ENCODE measurements at regions not wholly inside any gene's neighbourhood (a gene's known extent, or its start where the extent isn't known, plus 50 kb on each side); places are given as distances from the start of the nearest gene placed in this dataset.

DNA sequence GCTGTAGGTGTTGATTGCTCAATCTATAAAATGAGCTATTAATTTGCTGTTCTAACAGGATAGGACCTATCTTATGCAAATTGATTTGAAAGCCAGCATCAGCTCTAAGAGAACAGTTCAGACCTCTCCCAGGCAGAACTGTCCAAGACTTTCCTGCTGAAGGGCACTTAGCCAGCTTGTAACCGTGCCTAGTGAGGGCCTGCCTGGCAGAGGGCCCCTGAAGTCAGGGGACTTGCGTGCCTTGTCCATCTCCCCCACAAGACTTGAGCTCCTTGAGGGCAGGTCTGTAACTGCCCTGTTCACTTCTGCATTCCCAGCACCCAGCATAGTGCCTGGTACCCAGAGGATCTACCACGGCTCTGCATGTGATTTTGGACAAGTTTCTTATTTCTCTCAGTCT, 293.4 kb downstream of the CDK5RAP2 start:
- TF ChIP-seq, protein P1, sequence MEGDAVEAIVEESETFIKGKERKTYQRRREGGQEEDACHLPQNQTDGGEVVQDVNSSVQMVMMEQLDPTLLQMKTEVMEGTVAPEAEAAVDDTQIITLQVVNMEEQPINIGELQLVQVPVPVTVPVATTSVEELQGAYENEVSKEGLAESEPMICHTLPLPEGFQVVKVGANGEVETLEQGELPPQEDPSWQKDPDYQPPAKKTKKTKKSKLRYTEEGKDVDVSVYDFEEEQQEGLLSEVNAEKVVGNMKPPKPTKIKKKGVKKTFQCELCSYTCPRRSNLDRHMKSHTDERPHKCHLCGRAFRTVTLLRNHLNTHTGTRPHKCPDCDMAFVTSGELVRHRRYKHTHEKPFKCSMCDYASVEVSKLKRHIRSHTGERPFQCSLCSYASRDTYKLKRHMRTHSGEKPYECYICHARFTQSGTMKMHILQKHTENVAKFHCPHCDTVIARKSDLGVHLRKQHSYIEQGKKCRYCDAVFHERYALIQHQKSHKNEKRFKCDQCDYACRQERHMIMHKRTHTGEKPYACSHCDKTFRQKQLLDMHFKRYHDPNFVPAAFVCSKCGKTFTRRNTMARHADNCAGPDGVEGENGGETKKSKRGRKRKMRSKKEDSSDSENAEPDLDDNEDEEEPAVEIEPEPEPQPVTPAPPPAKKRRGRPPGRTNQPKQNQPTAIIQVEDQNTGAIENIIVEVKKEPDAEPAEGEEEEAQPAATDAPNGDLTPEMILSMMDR (IDR thresholded peaks at IDR 0.05) = no peak
- no peak for TF ChIP-seq POLR2AphosphoS5 (IDR thresholded peaks at IDR 0.05; ENCODE audit: low read depth, low read length)
- TF ChIP-seq, protein P2, sequence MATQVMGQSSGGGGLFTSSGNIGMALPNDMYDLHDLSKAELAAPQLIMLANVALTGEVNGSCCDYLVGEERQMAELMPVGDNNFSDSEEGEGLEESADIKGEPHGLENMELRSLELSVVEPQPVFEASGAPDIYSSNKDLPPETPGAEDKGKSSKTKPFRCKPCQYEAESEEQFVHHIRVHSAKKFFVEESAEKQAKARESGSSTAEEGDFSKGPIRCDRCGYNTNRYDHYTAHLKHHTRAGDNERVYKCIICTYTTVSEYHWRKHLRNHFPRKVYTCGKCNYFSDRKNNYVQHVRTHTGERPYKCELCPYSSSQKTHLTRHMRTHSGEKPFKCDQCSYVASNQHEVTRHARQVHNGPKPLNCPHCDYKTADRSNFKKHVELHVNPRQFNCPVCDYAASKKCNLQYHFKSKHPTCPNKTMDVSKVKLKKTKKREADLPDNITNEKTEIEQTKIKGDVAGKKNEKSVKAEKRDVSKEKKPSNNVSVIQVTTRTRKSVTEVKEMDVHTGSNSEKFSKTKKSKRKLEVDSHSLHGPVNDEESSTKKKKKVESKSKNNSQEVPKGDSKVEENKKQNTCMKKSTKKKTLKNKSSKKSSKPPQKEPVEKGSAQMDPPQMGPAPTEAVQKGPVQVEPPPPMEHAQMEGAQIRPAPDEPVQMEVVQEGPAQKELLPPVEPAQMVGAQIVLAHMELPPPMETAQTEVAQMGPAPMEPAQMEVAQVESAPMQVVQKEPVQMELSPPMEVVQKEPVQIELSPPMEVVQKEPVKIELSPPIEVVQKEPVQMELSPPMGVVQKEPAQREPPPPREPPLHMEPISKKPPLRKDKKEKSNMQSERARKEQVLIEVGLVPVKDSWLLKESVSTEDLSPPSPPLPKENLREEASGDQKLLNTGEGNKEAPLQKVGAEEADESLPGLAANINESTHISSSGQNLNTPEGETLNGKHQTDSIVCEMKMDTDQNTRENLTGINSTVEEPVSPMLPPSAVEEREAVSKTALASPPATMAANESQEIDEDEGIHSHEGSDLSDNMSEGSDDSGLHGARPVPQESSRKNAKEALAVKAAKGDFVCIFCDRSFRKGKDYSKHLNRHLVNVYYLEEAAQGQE (IDR thresholded peaks at IDR 0.05; ENCODE audit: insufficient read depth in 1 of 2, low read depth in 2 of 2, low read length in 1 of 2) = no peak
- no peak for TF ChIP-seq SIN3A (IDR thresholded peaks at IDR 0.05; ENCODE audit: borderline replicate concordance, insufficient read depth, low read depth, low read length)
- no peak for TF ChIP-seq TCF7L2 (IDR thresholded peaks at IDR 0.05; ENCODE audit: low read depth, low read length)
